Stomach (tissue), 8 donors: ENCODE measurements at regions not wholly inside any gene's neighbourhood (a gene's known extent, or its start where the extent isn't known, plus 50 kb on each side); places are given as distances from the start of the nearest gene placed in this dataset.
A peak's percentile ranks its signal among the peaks of the same experiment; 100 is the strongest.
"Not testable (repeated sequence)": the region's sequence is repeated elsewhere in the genome, so short reads cannot be mapped to it uniquely, and the experiment has no call there.

Source experiments
- DNase-seq, 2 donors: peaks; one replicate each; pipeline versions ENCODE4 v3.0.0 to v3.0.0-alpha.2; 2013 to 2019
- H3K27ac ChIP-seq, 5 donors: fragments of 200-600 bp in 4 of 5; sonication (generic) in 4 of 5; one replicate each; pipeline ENCODE4 v1.5.1; 2013 to 2019; ENCODE audit warnings: mild to moderate bottlenecking in 1 of 5, moderate library complexity in 1 of 5
- H3K27me3 ChIP-seq, 3 donors: fragments of 200-600 bp; sonication (generic); one replicate each; pipeline ENCODE4 v1.5.1; 2017 to 2019; ENCODE audit warnings: mixed run types in 1 of 3
- H3K36me3 ChIP-seq, 4 donors: fragments of 200-600 bp; sonication (generic); 1 replicate in 3 of 4; 2 replicates in 1 of 4; pipeline ENCODE4 v1.5.1; 2016 to 2019
- H3K4me1 ChIP-seq, 4 donors: fragments of 200-600 bp; sonication (generic); one replicate each; pipeline ENCODE4 v1.5.1; 2016 to 2019
- H3K4me3 ChIP-seq, 4 donors: fragments of 200-600 bp; sonication (generic) in 3 of 4; one replicate each; pipeline ENCODE4 v1.5.1; 2016 to 2019; ENCODE audit warnings: mild to moderate bottlenecking in 1 of 4
- H3K9me3 ChIP-seq, 4 donors: fragments of 200-600 bp; sonication (generic); one replicate each; pipeline ENCODE4 v1.5.1; 2016 to 2019
- EP300 ChIP-seq: sonication (generic); formaldehyde crosslinking; IDR thresholded peaks from one replicate; pipeline ENCODE4 v1.6.1; 2017; ENCODE audit warnings: antibody characterized with exemption
- POLR2A ChIP-seq, 4 donors: fragments of 450-650 bp; IDR thresholded peaks; one replicate each; pipeline ENCODE4 v1.6.1; 2016; ENCODE audit warnings: antibody characterized with exemption in 4 of 4, control low read depth in 2 of 4, mild to moderate bottlenecking in 1 of 4, moderate library complexity in 1 of 4
- POLR2AphosphoS5 ChIP-seq, 3 donors: sonication (generic); formaldehyde crosslinking; IDR thresholded peaks; one replicate each; pipeline ENCODE4 v1.6.1; 2016; ENCODE audit warnings: antibody characterized with exemption in 3 of 3
- WGBS, 5 donors: extraction: QIAGEN DNeasy Blood & Tissue Kit in 3 of 5; methylation state at CpG; one replicate each; pipeline versions ENCODE4 v1.1.5 to v1.1.7; 2013 to 2018; 5-methylcytosine and 5-hydroxymethylcytosine counted together
- intact Hi-C: fragments of 100-400 bp; cut with DNase I; formaldehyde crosslinking; loops from one replicate; pipeline ENCODE4 v1.15.1; 2023; ENCODE audit warnings: low total_unique reads
- TF ChIP-seq, protein P1 (sequence below), 7 experiments: fragments of 450-650 bp in 4 of 7; fragments of 200-600 bp in 3 of 7; sonication (generic) in 3 of 7; IDR thresholded peaks; one replicate each; pipeline ENCODE4 v1.5.1; 2016 to 2019; ENCODE audit warnings: antibody characterized with exemption in 7 of 7, control low read depth in 2 of 7, mild to moderate bottlenecking in 1 of 7
- donor health status: healthy with polysubstance abuse.
- donor health status: Bipolar disorder and iron deficiency.
- donor health status: healthy.

DNA sequence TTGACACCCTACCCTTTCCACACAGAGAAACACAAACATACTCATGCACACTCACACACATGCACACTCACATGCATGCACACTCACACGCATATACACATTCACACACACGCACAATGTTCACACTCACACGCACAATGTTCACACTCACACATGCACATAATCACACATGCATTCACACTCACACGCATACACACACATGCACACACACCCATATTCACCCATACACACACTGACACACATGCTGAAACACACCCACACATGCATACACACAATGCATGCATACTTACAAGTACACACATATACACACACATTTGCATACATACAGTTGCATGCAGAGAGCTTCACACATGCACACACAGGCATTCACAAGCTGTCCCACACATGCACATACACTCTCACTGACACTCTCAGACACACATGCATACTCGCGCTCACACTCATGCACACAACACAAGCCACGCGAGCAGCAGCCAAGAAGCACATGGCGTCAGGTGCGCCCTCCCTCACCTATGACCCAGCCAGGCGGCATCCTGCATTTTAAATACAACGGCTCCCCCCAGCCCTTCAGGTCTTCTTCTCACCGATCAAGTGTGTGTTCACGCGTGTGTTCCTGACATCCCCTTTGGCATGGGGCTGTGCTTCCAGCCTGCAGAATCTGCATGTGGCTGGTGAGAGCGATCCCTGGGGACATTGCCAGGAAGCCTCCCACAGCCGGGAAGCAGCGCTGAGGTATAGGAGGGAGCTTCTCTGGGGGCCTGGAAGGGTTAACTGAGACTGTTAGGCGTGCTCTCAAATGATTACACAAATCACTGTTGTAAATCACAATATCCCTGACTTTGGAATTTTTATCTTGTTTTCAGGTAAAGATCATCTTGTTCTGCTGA lies 195.1 kb downstream of the RTP5 start:
- intact Hi-C loops: no loop called here
- no peak overlapping the region for H3K27ac ChIP-seq
- H3K36me3 ChIP-seq: no peaks in the 10 kb centered on the region
- peaks cover 0 to 9% (median 0%) of the 10 kb centered on the region in 3 donors for H3K27me3 ChIP-seq
- no peaks in the 10 kb centered on the region for H3K9me3 ChIP-seq
- WGBS, 5 donors: 82 to 90% (median 89%) methylated on average over 19 of the region's 19 CpGs
- H3K4me3 ChIP-seq: no peak overlapping the region
- no peak for DNase-seq
- H3K4me1 ChIP-seq: no peaks in the 10 kb centered on the region
- TF ChIP-seq EP300 (no peak), POLR2AphosphoS5 (IDR thresholded peaks at IDR 0.05) (no peak), POLR2A (IDR thresholded peaks at IDR 0.05) (no peak)
- TF ChIP-seq, protein P1, sequence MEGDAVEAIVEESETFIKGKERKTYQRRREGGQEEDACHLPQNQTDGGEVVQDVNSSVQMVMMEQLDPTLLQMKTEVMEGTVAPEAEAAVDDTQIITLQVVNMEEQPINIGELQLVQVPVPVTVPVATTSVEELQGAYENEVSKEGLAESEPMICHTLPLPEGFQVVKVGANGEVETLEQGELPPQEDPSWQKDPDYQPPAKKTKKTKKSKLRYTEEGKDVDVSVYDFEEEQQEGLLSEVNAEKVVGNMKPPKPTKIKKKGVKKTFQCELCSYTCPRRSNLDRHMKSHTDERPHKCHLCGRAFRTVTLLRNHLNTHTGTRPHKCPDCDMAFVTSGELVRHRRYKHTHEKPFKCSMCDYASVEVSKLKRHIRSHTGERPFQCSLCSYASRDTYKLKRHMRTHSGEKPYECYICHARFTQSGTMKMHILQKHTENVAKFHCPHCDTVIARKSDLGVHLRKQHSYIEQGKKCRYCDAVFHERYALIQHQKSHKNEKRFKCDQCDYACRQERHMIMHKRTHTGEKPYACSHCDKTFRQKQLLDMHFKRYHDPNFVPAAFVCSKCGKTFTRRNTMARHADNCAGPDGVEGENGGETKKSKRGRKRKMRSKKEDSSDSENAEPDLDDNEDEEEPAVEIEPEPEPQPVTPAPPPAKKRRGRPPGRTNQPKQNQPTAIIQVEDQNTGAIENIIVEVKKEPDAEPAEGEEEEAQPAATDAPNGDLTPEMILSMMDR (IDR thresholded peaks at IDR 0.05): no peak

DNA sequence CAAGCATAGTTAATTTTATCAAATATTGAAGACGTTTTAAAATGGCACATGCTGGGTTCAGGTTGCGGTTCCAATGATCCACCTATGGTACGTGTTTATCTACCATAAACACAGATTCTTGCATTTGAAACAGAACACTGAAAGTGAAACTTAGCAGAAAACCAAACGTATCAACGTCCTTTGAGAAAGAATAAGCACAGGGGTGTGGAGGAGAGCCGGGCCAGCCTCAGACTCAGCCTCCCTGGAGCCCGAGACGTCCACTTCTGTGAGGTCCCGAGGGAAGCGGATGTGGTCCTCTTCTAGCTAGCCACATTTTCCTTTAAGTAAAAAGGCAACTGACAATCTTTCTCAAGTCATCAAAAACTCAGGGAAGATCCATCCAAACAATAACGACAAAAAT lies 195.9 kb downstream of the RTP5 start:
- H3K36me3 ChIP-seq: no peaks in the 10 kb centered on the region
- H3K27me3 ChIP-seq: peaks cover 0 to 9% (median 0%) of the 10 kb centered on the region in 3 donors
- TF ChIP-seq POLR2A (IDR thresholded peaks at IDR 0.05) (no peak), POLR2AphosphoS5 (IDR thresholded peaks at IDR 0.05) (no peak), EP300 (no peak)
- TF ChIP-seq, protein P1 (IDR thresholded peaks at IDR 0.05): no peak
- H3K9me3 ChIP-seq: no peaks in the 10 kb centered on the region
- no peak for DNase-seq
- no peak overlapping the region for H3K4me3 ChIP-seq
- WGBS, 5 donors: 58 to 70% (median 67%) methylated on average over 11 of the region's 11 CpGs
- intact Hi-C loops: no loop called here
- peaks cover 0 to 5% (median 2%) of the 10 kb centered on the region in 4 donors for H3K4me1 ChIP-seq
- H3K27ac ChIP-seq: no peak overlapping the region

DNA sequence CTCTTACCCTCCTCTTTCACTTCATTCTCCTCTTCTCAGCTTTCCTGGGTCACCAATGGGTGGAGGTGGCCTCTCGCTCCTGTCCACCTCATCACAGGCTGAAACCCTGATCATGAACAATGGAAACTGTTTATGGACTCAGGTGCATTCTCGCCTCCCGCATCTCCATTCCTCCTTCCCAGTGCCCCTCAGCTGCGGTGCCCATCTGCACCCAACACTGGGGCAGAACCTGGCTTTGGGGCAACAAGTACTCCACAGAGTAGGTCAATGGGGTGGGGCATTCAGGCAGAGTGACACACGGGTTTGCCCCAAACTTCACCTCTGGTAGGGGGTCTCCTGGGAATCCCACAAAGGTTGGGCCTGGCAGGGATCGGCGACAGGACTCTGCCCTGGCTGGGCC lies 199.5 kb downstream of the RTP5 start:
- DNase-seq: no peak
- 85 to 90% (median 89%) methylated on average over 5 to 7 of the region's 7 CpGs for WGBS, 5 donors
- H3K4me3 ChIP-seq: no peak overlapping the region
- peaks cover 0 to 9% (median 0%) of the 10 kb centered on the region in 3 donors for H3K27me3 ChIP-seq
- TF ChIP-seq POLR2A (IDR thresholded peaks at IDR 0.05) (no peak), POLR2AphosphoS5 (IDR thresholded peaks at IDR 0.05) (no peak), EP300 (no peak)
- TF ChIP-seq, protein P1 (IDR thresholded peaks at IDR 0.05): no peak
- H3K27ac ChIP-seq: no peak overlapping the region
- intact Hi-C loops: no loop called here
- peaks cover 0 to 8% (median 3%) of the 10 kb centered on the region in 4 donors for H3K4me1 ChIP-seq
- no peaks in the 10 kb centered on the region for H3K9me3 ChIP-seq
- no peaks in the 10 kb centered on the region for H3K36me3 ChIP-seq

DNA sequence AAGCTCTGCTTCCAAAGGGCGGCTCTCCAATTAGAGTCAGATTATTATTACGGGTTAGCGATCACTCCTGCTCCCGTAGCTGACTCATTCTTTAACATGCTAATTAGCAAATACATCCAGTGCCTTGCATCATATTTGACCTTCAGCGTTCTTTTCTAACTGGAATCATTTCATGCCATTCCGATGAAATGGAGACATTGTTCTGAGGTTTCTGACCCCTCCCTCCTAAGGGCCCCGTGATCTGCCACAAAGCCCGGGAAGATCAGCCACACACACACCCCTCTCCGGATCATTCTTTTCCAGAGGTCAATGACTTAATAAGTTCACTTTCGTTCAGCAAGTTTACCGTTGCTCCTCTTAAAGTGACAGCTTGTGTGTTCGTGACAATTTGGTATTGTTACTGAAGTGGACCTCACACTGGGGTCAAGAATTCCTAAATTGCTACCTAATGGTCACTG lies 200.4 kb downstream of the RTP5 start:
- DNase-seq: peak in 1 of 2 donors; percentile 38
- 19 to 39% (median 28%) methylated on average over 11 to 12 of the region's 12 CpGs for WGBS, 5 donors
- H3K27me3 ChIP-seq, H3K36me3 ChIP-seq, H3K27ac ChIP-seq, intact Hi-C loops, H3K4me3 ChIP-seq, H3K4me1 ChIP-seq, H3K9me3 ChIP-seq: not testable (repeated sequence)

DNA sequence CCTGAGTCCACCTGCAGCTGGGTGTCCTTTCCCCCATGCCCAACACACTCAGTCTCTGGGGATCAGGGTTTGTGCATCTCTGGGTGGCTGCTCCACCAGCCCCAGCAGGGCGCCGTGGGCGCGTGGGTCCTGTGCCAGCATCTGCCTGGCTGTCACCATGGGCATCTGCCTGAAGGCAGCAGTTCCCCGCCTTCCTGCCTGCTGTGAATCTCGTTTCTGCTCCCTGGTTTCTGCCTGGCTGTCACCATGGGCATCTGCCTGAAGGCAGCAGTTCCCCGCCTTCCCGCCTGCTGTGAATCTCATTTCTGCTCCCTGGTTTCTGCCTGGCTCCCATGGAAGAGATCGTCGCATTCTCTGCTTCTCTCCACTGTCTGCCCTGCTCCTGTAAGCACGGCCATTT lies 201.2 kb downstream of the RTP5 start:
- H3K27me3 ChIP-seq, DNase-seq, H3K4me1 ChIP-seq, H3K9me3 ChIP-seq, H3K36me3 ChIP-seq, H3K4me3 ChIP-seq, intact Hi-C loops, H3K27ac ChIP-seq: not testable (repeated sequence)
- whole genome bisulfite sequencing, 5 donors: 75 to 91% (median 86%) methylated on average over 10 to 11 of the region's 11 CpGs

DNA sequence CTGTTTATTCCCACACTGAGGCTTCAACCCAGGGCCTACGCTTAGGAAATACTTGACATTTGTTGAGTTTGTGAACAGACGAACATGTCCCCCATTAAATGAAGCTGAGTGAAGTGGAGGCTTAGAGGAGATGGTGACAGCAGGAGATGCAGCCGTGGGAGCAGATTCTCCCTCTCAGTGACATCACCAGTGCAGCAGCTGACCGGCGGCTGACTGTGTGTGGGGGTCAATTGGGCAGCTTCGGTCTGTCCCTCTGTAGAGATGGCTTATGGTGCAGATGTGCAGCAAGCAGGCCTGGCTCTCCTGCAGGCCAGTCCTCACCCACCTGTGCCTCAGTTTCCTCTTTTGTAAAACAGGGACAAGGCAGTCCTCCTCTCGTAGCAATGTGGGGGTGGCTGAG lies 201.8 kb downstream of the RTP5 start:
- H3K9me3 ChIP-seq, H3K27ac ChIP-seq, intact Hi-C loops, DNase-seq, H3K36me3 ChIP-seq, H3K4me3 ChIP-seq, H3K4me1 ChIP-seq: not testable (repeated sequence)
- WGBS, 5 donors: 83 to 95% (median 91%) methylated on average over 7 of the region's 7 CpGs
- peaks cover 0 to 12% (median 0%) of the 10 kb centered on the region in 3 donors for H3K27me3 ChIP-seq

DNA sequence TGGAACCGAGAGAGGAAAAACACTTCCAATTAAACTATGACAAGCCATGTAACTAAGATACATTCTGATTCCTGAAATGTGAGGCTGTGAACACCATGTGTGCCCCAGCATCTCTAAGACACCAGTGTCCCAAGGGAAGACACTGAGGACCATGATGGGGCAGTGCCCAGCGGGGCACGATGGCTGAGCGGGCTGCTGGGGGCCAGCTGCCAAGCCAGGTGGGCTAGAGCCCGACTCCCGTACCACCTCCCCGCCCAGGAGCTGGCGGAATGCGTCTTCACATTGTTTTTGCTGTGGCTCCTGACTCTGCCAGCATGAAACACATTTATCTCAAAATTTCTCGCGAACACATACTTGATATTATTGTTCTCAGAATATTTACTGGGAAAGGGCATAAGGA lies 202.4 kb downstream of the RTP5 start:
- 56 to 84% (median 79%) methylated on average over 7 to 11 of the region's 11 CpGs for WGBS, 5 donors
- H3K27ac ChIP-seq, intact Hi-C loops: not testable (repeated sequence)

More for the DNA sequence above, 202.4 kb downstream of the RTP5 start:
- H3K4me3 ChIP-seq, H3K9me3 ChIP-seq, H3K4me1 ChIP-seq, H3K36me3 ChIP-seq, DNase-seq: not testable (repeated sequence)
- peaks cover 0 to 13% (median 0%) of the 10 kb centered on the region in 3 donors for H3K27me3 ChIP-seq
